ENCODE measurements at regions not wholly inside any gene's neighbourhood (a gene's known extent, or its start where the extent isn't known, plus 50 kb on each side); places are given as distances from the start of the nearest gene placed in this dataset.

- no peak overlapping the region for H3K4me3 Mint-ChIP-seq
These were observed 325.6 kb downstream of the SOX11 start for GRCh38 chr2:6017736-6018286.

DNA sequence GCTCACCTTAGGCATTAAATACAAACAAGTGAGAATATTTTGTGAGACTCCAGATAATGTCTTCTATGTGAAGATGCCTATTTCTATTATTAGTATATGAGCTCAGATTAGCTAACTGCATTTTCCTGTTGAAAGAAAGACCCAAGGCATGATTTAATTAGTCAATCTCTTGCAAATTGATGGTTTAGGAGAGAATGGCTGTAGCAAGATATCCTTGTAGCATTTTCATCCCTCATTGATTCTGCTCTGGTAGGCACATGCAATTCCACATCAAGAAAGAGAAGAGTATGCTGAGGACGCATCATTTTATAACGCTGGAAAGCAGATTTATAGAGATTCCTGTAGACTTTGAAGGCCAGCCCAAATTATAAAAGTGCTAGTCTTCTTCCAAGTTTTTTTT lies 332.0 kb downstream of the SOX11 start:
- Mint-ChIP-seq H3K4me1 (no peaks in the 10 kb centered on the region), H3K27ac (no peak overlapping the region), H3K27me3 (ENCODE audit: low read depth in 3 of 3) (peaks cover 0 to 2% (median 0%) of the 10 kb centered on the region in 3 donors), H3K36me3 (no peaks in the 10 kb centered on the region), H3K9me3 (peaks cover 0 to 16% (median 6%) of the 10 kb centered on the region in 6 donors), H3K4me3 (no peak overlapping the region)
- no peak for DNase-seq

More at GRCh38 chr2:6017736-6018286, 325.6 kb downstream of the SOX11 start:
- no peak overlapping the region for H3K27ac Mint-ChIP-seq
- H3K9me3 Mint-ChIP-seq, result peaks cover 0 to 14% (median 6%) of the 10 kb centered on the region in 6 donors
- H3K27me3 Mint-ChIP-seq (ENCODE audit: low read depth in 3 of 3), result peaks cover 0 to 4% (median 3%) of the 10 kb centered on the region in 3 donors
- DNase-seq, result no peak
- H3K4me1 Mint-ChIP-seq, result no peaks in the 10 kb centered on the region
- H3K36me3 Mint-ChIP-seq, result no peaks in the 10 kb centered on the region

GRCh38 chr2:6024784-6025183 lies 332.6 kb downstream of the SOX11 start:
- no peak overlapping the region for H3K4me3 Mint-ChIP-seq
- DNase-seq, result no peak
- peaks cover 0 to 16% (median 6%) of the 10 kb centered on the region in 6 donors for H3K9me3 Mint-ChIP-seq
- H3K36me3 Mint-ChIP-seq, result no peaks in the 10 kb centered on the region
- no peaks in the 10 kb centered on the region for H3K4me1 Mint-ChIP-seq
- H3K27me3 Mint-ChIP-seq (ENCODE audit: low read depth in 3 of 3), result peaks cover 0 to 2% (median 0%) of the 10 kb centered on the region in 3 donors
- no peak overlapping the region for H3K27ac Mint-ChIP-seq

DNA sequence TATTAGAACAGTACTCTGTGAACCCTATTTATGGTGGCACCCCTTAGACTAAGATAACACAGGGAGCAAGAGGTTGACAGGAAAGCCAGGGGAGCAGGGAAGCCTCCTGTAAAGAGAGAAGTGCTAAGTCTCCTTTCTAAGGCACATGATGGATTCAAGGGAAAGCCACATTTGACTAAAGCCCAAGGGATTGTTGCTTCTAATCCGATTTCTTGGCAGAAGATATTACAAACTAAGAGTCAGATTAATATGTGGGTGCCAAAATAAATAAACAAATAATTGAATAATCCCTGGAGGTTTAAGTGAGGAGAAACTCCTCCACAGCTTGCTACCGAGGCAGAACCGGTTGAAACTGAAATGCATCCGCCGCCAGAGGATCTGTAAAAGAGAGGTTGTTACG lies 333.2 kb downstream of the SOX11 start:
- no peak for DNase-seq
- Mint-ChIP-seq H3K27ac (no peak overlapping the region), H3K4me1 (no peaks in the 10 kb centered on the region), H3K4me3 (no peak overlapping the region), H3K27me3 (ENCODE audit: low read depth in 3 of 3) (peaks cover 0 to 2% (median 0%) of the 10 kb centered on the region in 3 donors), H3K9me3 (peaks cover 0 to 16% (median 6%) of the 10 kb centered on the region in 6 donors), H3K36me3 (no peaks in the 10 kb centered on the region)

DNA sequence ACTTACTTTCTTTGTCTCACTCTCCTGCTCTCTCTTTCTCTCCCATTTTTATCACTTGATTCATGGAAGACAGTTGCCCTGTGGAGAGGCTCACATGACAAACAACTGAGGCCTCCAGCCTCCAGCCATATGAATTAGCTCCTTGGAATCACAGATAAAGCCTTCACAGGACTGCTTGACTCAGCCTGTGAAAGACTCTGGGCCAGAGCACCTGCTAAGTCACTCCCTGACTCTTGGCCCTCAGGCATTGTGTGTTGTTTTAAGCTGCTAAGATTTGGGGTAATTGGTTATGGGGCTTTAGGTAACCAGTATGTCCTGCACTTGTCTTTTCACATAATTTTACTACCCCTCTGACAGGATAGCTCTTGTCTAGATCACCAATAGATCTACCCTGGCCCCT lies 334.9 kb downstream of the SOX11 start:
- peaks cover 0 to 12% (median 5%) of the 10 kb centered on the region in 6 donors for H3K9me3 Mint-ChIP-seq
- H3K27me3 Mint-ChIP-seq (ENCODE audit: low read depth in 3 of 3), result no peaks in the 10 kb centered on the region
- H3K4me1 Mint-ChIP-seq, result no peaks in the 10 kb centered on the region
- no peak for DNase-seq
- H3K4me3 Mint-ChIP-seq, result no peak overlapping the region
- H3K27ac Mint-ChIP-seq, result no peak overlapping the region
- no peaks in the 10 kb centered on the region for H3K36me3 Mint-ChIP-seq

GRCh38 chr2:6031200-6031867 lies 339.1 kb downstream of the SOX11 start:
- Mint-ChIP-seq H3K27me3 (ENCODE audit: low read depth in 3 of 3) (peaks cover 0 to 1% (median 0%) of the 10 kb centered on the region in 3 donors), H3K4me3 (no peak overlapping the region), H3K27ac (no peak overlapping the region), H3K36me3 (peaks cover 0 to 4% (median 0%) of the 10 kb centered on the region in 3 donors), H3K4me1 (no peaks in the 10 kb centered on the region), H3K9me3 (peaks cover 0 to 18% (median 6%) of the 10 kb centered on the region in 6 donors)
- DNase-seq, result no peak

GRCh38 chr2:6036211-6036610 lies 344.0 kb downstream of the SOX11 start:
- peaks cover 0 to 4% (median 0%) of the 10 kb centered on the region in 3 donors for H3K36me3 Mint-ChIP-seq
- DNase-seq, result no peak
- H3K4me3 Mint-ChIP-seq, result no peak overlapping the region
- H3K27ac Mint-ChIP-seq, result no peak overlapping the region
- H3K4me1 Mint-ChIP-seq, result no peaks in the 10 kb centered on the region
- H3K27me3 Mint-ChIP-seq (ENCODE audit: low read depth in 3 of 3), result peaks cover 0 to 1% (median 0%) of the 10 kb centered on the region in 3 donors
- peaks cover 0 to 17% (median 5%) of the 10 kb centered on the region in 6 donors for H3K9me3 Mint-ChIP-seq

DNA sequence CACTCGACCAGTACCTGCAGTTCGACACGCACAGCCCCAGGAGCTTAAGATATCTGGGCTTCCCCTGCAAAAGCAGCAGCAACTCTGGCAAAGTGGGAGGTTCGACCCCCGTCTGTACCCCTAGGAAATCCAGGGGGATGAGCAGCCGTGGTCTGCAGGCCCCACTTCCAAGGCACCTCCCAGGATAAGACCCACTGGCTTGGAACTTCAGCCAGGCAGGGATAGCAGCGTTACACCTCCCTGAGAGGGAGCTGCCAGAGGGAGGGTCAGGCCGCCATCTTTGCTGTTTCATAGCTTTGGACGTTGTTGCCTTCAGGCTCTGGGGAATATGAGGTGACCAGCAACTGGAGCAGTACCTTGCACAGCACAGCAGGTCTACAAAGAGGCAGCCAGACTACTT lies 351.1 kb downstream of the SOX11 start:
- H3K36me3 Mint-ChIP-seq, result no peaks in the 10 kb centered on the region
- H3K27me3 Mint-ChIP-seq (ENCODE audit: low read depth in 3 of 3), result peaks cover 0 to 2% (median 2%) of the 10 kb centered on the region in 3 donors
- no peak overlapping the region for H3K4me3 Mint-ChIP-seq
- H3K4me1 Mint-ChIP-seq, result no peaks in the 10 kb centered on the region
- no peak overlapping the region for H3K27ac Mint-ChIP-seq
- no peak for DNase-seq
- peaks cover 8 to 24% (median 13%) of the 10 kb centered on the region in 6 donors for H3K9me3 Mint-ChIP-seq

GRCh38 chr2:6052649-6053048 lies 360.5 kb downstream of the SOX11 start:
- Mint-ChIP-seq H3K27ac (no peak overlapping the region), H3K36me3 (no peaks in the 10 kb centered on the region), H3K9me3 (peaks cover 0 to 16% (median 4%) of the 10 kb centered on the region in 6 donors), H3K4me1 (no peaks in the 10 kb centered on the region), H3K4me3 (no peak overlapping the region), H3K27me3 (ENCODE audit: low read depth in 3 of 3) (no peaks in the 10 kb centered on the region)
- DNase-seq, result no peak

- Mint-ChIP-seq H3K27me3 (ENCODE audit: low read depth in 3 of 3) (no peaks in the 10 kb centered on the region), H3K36me3 (no peaks in the 10 kb centered on the region), H3K4me1 (no peaks in the 10 kb centered on the region), H3K9me3 (peaks cover 0 to 10% (median 4%) of the 10 kb centered on the region in 6 donors), H3K4me3 (no peak overlapping the region), H3K27ac (no peak overlapping the region)
- DNase-seq, result no peak
These were observed 361.6 kb downstream of the SOX11 start for GRCh38 chr2:6053743-6054142.

- no peak overlapping the region for H3K4me3 Mint-ChIP-seq
These were observed 362.0 kb downstream of the SOX11 start for GRCh38 chr2:6054161-6054671.

DNA sequence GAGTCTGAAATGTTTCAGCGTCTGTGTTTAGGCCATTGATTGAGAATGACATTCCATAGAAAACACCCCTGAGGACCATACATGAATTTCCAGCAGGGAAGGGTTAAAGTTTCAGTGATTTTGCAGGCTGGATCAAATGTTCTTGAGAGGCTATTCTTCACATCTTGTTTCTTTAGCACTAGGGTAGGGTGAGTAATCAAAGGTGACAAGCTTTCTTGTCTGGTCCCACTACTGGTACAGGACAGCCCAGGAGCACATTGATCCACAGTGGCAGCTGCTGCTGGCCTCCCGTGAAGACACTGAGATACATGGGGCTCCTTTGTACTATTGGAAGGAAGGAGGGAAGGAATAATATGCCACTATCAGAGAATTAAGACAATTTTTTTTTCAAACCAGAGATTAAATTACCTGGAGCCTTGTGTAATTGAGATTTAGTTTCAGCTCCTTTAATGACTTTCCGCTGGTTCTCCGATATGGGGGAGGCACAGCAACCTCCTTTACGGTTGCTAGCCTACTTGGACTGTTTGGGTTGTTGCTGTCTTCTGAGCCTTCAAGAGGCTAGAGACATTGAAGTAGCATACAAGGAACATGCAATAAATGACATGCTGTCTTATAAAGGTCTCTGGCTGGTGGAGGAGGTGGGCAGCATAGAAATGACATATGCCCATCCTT lies 368.9 kb downstream of the SOX11 start:
- Mint-ChIP-seq H3K27ac (no peak overlapping the region), H3K4me3 (no peak overlapping the region), H3K27me3 (ENCODE audit: low read depth in 3 of 3) (no peaks in the 10 kb centered on the region), H3K4me1 (no peaks in the 10 kb centered on the region), H3K9me3 (peaks cover 3 to 28% (median 6%) of the 10 kb centered on the region in 6 donors), H3K36me3 (peaks cover 0 to 3% (median 0%) of the 10 kb centered on the region in 3 donors)
- DNase-seq, result no peak

More at GRCh38 chr2:6054161-6054671, 362.0 kb downstream of the SOX11 start:
- H3K36me3 Mint-ChIP-seq, result no peaks in the 10 kb centered on the region
- DNase-seq, result no peak
- H3K9me3 Mint-ChIP-seq, result peaks cover 0 to 10% (median 4%) of the 10 kb centered on the region in 6 donors
- no peaks in the 10 kb centered on the region for H3K4me1 Mint-ChIP-seq
- no peak overlapping the region for H3K27ac Mint-ChIP-seq
- no peaks in the 10 kb centered on the region for H3K27me3 Mint-ChIP-seq (ENCODE audit: low read depth in 3 of 3)

GRCh38 chr2:6064757-6065156 lies 372.6 kb downstream of the SOX11 start:
- Mint-ChIP-seq H3K27me3 (ENCODE audit: low read depth in 3 of 3) (no peaks in the 10 kb centered on the region), H3K9me3 (peaks cover 4 to 31% (median 7%) of the 10 kb centered on the region in 6 donors), H3K27ac (no peak overlapping the region), H3K4me1 (no peaks in the 10 kb centered on the region), H3K36me3 (peaks cover 0 to 3% (median 0%) of the 10 kb centered on the region in 3 donors), H3K4me3 (no peak overlapping the region)
- DNase-seq, result no peak

DNA sequence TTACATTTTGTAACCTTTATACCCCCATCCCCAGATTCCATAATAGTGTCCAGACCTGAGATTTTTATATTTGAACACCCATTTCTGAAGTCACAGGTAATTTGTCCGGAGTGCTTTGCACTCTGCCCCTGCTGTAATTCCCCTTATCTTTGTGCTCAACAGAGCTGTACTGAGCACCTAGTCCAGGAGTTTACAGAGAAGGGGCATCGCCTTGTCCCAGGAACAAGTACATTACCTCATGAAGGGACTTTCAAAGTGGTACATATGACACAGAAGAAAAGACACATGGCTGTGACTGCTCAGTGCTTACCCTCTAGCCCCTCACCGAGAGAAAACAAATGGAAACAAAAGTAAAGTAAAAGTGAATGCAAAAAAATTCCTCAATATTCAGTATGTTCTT lies 373.5 kb downstream of the SOX11 start:
- no peaks in the 10 kb centered on the region for H3K27me3 Mint-ChIP-seq (ENCODE audit: low read depth in 3 of 3)
- H3K9me3 Mint-ChIP-seq, result peaks cover 2 to 31% (median 6%) of the 10 kb centered on the region in 6 donors
- peaks cover 0 to 3% (median 0%) of the 10 kb centered on the region in 3 donors for H3K36me3 Mint-ChIP-seq
- H3K27ac Mint-ChIP-seq, result no peak overlapping the region
- no peak overlapping the region for H3K4me3 Mint-ChIP-seq
- H3K4me1 Mint-ChIP-seq, result no peaks in the 10 kb centered on the region
- no peak for DNase-seq
